ENCODE measurements at regions not wholly inside any gene's neighbourhood (a gene's known extent, or its start where the extent isn't known, plus 50 kb on each side); places are given as distances from the start of the nearest gene placed in this dataset.

DNA sequence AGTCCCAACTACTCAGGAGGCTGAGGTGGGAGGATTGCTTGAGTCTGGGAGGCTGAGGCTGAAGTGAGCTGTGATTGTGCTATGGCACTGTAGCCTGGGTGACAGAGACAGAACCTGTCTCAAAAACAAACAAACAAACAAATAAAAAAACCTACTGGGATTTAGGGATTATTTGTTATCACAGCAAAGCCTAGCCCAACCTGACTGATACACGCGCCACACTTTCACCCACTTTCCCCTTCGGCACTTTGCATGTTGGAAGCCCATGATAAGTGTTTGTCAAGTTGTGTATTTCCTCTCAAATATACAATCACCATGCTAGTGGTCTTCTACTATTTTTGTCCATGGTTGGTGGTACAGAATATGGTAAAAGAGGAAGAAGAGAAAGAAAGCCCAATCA, 50.5 kb upstream of the STC2 start:
- Mint-ChIP-seq H3K36me3 (ENCODE audit: insufficient read depth in 2 of 2) (no peaks in the 10 kb centered on the region), H3K27ac (no peak overlapping the region), H3K27me3 (ENCODE audit: low read depth) (no peaks in the 10 kb centered on the region), H3K9me3 (no peaks in the 10 kb centered on the region), H3K4me3 (no peak overlapping the region), H3K4me1 (ENCODE audit: low read depth) (no peaks in the 10 kb centered on the region)
- DNase-seq (no peak), ATAC-seq (replicated peaks in 1 of 2) (no peak)
